Activated CD4-positive, alpha-beta T cell treated with anti-CD3 and anti-CD28 coated beads, Interleukin-2, amount 10 ng/mL, durations not matched to agents 24 days and 14 days (primary cell): ENCODE measurements at regions not wholly inside any gene's neighbourhood (a gene's known extent, or its start where the extent isn't known, plus 50 kb on each side); places are given as distances from the start of the nearest gene placed in this dataset.

ENCODE experiments used
- DNase-seq: peaks from one replicate; pipeline ENCODE4 v3.0.0; 2022
- H3K27ac Mint-ChIP-seq: one replicate; pipeline ENCODE4 v1.8.0; 2022; ENCODE audit warnings: mild to moderate bottlenecking, mixed read lengths
- H3K27me3 Mint-ChIP-seq: one replicate; pipeline ENCODE4 v1.8.0; 2022; ENCODE audit warnings: mixed read lengths
- H3K36me3 Mint-ChIP-seq: one replicate; pipeline ENCODE4 v1.8.0; 2022; ENCODE audit warnings: low read depth, mild to moderate bottlenecking, mixed read lengths
- H3K4me1 Mint-ChIP-seq: one replicate; pipeline ENCODE4 v1.8.0; 2021; ENCODE audit warnings: mixed read lengths
- H3K4me3 Mint-ChIP-seq: one replicate; pipeline ENCODE4 v1.8.0; 2022; ENCODE audit warnings: mild to moderate bottlenecking, moderate library complexity, mixed read lengths
- H3K9me3 Mint-ChIP-seq: one replicate; pipeline ENCODE4 v1.8.0; 2021; ENCODE audit warnings: mixed read lengths
- intact Hi-C: fragments of 100-400 bp; cut with micrococcal nuclease; formaldehyde crosslinking; loops from one replicate; pipeline ENCODE4 v1.15.1; 2023

DNA sequence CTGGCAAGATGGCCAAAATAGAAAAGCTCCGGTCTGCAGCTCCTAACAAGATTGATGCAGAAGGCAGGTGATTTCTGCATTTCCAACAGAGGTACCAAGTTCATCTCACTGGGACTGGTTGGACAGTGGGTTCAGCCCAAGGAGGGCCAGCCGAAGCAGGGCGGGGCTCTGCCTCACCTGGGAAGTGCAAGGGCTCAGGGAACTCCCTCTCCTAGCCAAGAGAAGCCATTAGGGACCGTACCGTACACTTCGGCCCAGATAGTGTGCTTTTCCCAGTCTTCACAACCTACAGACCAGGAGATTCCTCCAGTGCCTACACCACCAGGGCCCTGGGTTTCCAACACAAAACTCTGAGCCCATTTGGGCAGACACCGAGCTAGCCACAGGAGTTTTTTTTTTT lies 277.8 kb downstream of the SLCO4C1 start:
- Mint-ChIP-seq H3K9me3 (no peaks in the 10 kb centered on the region), H3K36me3 (no peaks in the 10 kb centered on the region), H3K4me3 (no peak overlapping the region), H3K27me3 (no peaks in the 10 kb centered on the region), H3K4me1 (no peaks in the 10 kb centered on the region), H3K27ac (no peak overlapping the region)
- DNase-seq = no peak
- intact Hi-C loops = no loop called here

DNA sequence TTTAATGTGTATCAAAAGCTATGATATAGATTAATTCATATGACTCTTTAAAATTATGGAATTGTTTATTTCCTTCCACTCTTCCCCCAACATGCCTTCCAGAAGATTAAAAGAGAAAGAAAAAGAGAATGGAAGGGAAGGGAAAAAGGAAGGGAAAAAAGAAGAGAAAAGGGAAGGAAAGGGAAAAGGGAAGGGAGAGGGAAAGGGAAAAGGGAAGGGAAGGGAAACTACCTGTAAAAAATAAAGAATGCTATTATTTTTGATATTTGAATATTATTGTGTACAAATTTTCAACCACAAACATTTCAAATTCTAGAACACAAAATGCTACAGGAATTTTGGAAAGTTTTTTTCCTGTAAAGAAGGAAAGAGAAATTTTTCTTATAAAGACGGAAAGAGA lies 281.7 kb downstream of the SLCO4C1 start:
- Mint-ChIP-seq H3K27me3 (no peaks in the 10 kb centered on the region), H3K36me3 (no peaks in the 10 kb centered on the region), H3K4me1 (no peaks in the 10 kb centered on the region), H3K27ac (no peak overlapping the region), H3K9me3 (no peaks in the 10 kb centered on the region), H3K4me3 (no peak overlapping the region)
- intact Hi-C loops = no loop called here
- DNase-seq = no peak

DNA sequence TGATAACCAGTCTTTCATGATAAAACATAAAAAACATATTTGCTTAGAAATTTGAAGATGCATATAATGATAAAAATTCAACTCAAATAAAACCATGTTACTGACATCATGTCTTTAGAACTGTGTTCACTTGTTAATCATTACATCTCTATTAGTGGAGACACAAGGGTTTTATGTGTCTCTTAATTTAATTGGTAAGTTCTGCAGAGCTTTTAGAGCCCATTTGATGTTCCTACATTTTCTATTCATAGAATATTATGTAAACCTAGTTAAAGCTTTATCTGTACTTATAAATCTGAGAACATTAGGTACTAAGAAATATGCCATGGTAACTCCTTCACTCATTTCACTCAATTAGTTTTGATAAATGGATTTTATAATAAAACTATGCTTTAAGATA lies 285.4 kb downstream of the SLCO4C1 start:
- H3K27me3 Mint-ChIP-seq = no peaks in the 10 kb centered on the region
- intact Hi-C loops = no loop called here
- no peaks in the 10 kb centered on the region for H3K9me3 Mint-ChIP-seq

DNA sequence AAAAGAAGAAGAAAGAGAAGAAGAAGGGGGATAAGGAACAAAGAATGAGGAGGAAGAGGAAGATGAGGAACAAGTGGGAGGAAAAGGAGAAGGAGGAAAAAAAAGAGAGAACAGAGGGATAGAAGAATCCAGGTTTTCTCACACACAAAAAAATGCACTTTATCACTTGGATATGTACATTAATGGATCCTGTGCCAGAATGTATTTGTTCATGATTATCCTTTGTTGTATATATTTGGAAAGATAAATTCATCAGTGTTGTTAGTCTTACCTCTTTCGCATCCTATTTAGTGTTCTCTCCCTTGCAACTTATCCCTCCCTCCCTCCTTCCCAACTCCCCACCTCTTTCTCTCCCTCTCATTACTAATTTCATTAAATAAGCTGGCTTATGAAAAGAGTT lies 298.8 kb downstream of the SLCO4C1 start:
- Mint-ChIP-seq H3K27ac (no peak overlapping the region), H3K9me3 (no peaks in the 10 kb centered on the region), H3K4me1 (no peaks in the 10 kb centered on the region), H3K4me3 (no peak overlapping the region), H3K27me3 (no peaks in the 10 kb centered on the region), H3K36me3 (no peaks in the 10 kb centered on the region)
- DNase-seq = no peak
- intact Hi-C loops = no loop called here

More for the DNA sequence above, 285.4 kb downstream of the SLCO4C1 start:
- H3K4me3 Mint-ChIP-seq = no peak overlapping the region
- no peak for DNase-seq
- H3K36me3 Mint-ChIP-seq = no peaks in the 10 kb centered on the region
- H3K4me1 Mint-ChIP-seq = no peaks in the 10 kb centered on the region
- H3K27ac Mint-ChIP-seq = no peak overlapping the region

DNA sequence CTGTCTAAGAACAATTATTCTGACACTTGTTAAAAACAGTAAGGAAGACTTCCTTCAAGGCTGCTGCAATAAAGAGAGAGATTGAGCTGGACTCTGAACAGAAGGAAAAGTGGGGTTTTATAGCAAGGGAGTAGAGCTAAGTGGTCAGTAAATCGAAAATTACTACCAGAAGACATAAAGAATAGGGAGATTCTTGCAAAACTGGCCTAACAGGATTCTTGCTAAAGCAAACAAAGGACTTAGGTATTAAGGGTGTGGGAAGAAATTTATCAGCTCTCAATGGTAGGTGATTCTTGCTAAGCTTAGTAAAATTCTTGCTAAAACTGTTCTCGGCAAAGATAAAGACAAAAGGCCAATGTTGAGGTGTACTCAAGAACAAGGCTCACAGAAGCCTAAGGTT lies 300.5 kb downstream of the SLCO4C1 start:
- Mint-ChIP-seq H3K36me3 (no peaks in the 10 kb centered on the region), H3K27me3 (no peaks in the 10 kb centered on the region), H3K9me3 (no peaks in the 10 kb centered on the region), H3K27ac (no peak overlapping the region), H3K4me1 (no peaks in the 10 kb centered on the region), H3K4me3 (no peak overlapping the region)
- intact Hi-C loops = no loop called here
- no peak for DNase-seq

DNA sequence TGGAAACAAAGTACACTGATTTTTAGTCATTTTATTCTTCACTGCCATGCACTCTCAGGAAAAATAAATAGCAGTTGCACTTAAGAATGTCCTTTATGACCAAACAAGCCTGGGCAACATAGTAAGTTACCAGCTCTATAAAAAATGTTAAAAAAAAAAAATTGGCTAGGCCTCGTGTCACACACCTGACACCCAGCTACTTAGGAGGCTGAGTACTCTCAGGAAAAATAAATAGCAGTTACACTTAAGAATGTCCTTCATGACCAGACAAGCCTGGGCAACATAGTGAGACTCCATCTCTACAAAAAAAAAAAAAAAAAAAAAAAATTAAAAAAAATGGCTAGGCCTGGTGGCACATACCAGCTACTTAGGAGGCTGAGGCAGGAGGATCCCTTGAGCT lies 304.6 kb downstream of the SLCO4C1 start:
- intact Hi-C loops = no loop called here
- no peak overlapping the region for H3K4me3 Mint-ChIP-seq
- H3K27ac Mint-ChIP-seq = no peak overlapping the region
- H3K27me3 Mint-ChIP-seq = no peaks in the 10 kb centered on the region
- no peak for DNase-seq
- H3K4me1 Mint-ChIP-seq = no peaks in the 10 kb centered on the region
- H3K36me3 Mint-ChIP-seq = no peaks in the 10 kb centered on the region
- H3K9me3 Mint-ChIP-seq = no peaks in the 10 kb centered on the region

DNA sequence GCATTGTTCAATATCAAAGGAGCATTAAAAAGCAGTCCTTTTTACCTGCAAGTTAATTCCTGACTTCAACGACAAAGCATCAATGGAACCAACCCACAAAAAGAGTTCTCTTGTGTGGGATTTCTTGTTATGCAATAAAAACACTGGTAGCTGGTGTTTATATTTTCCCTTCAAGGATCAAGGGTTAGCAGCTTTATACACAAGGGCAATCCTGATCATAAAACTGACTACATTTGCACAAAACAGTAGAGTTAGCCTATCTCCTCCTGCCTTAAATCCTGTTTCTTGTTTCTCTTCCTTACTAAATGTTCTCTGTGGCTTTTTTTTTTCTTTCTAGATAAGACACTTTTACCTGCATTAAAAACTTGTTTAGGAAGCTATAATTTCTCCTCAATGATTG lies 306.4 kb downstream of the SLCO4C1 start:
- no peak for DNase-seq
- H3K9me3 Mint-ChIP-seq = no peaks in the 10 kb centered on the region
- no peak overlapping the region for H3K4me3 Mint-ChIP-seq
- no peaks in the 10 kb centered on the region for H3K4me1 Mint-ChIP-seq
- no peaks in the 10 kb centered on the region for H3K36me3 Mint-ChIP-seq
- no peak overlapping the region for H3K27ac Mint-ChIP-seq
- intact Hi-C loops = no loop called here
- H3K27me3 Mint-ChIP-seq = no peaks in the 10 kb centered on the region

DNA sequence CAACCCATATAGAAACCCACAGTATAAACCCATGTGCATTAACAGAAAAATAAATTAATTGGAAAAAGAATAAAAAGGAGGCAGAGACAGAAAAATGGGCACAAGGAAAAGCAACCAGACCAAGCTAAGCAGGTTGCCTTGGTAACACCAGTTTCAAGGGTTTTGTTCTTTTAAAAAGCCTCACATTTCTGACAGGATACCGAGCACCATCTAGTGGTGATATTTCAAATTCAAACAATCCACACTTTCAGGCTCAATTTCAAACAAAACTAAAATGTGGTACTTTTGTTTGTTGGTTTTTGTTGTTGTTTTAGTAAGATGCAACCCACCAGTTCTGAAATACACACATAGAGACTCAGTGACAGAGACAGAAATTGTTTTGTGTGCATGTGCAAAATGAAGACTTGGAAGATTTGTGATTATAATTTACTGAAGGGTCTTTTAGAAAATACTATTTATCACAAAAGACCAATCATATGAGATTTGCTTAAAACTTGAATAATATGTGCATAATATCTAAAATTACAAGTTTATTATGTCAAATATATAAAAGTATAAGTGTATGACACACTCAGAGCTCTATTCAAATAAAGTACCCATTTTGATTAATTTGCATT lies 318.2 kb downstream of the SLCO4C1 start:
- no peaks in the 10 kb centered on the region for H3K36me3 Mint-ChIP-seq
- H3K4me3 Mint-ChIP-seq = no peak overlapping the region
- no peaks in the 10 kb centered on the region for H3K4me1 Mint-ChIP-seq
- H3K27me3 Mint-ChIP-seq = no peaks in the 10 kb centered on the region
- H3K9me3 Mint-ChIP-seq = no peaks in the 10 kb centered on the region
- no peak for DNase-seq
- intact Hi-C loops = no loop called here
- no peak overlapping the region for H3K27ac Mint-ChIP-seq

DNA sequence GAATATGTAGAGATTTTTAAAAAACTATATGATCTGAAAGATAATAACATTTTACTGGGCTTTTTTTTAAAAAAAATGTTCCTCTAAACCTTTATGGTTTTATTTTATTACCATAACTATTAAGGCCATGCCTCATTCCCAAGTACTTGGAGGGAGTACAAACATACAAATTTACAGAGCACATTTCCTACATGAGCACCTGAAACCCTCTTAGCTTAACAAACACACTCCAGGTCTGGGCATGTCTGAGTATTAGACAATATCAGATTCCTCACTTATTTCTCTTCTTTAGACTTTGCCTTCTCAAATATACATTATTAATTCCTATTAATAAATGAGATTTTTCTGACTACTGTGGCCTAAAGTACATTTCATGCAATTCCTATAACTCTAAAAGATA lies 319.2 kb downstream of the SLCO4C1 start:
- Mint-ChIP-seq H3K27me3 (no peaks in the 10 kb centered on the region), H3K27ac (no peak overlapping the region), H3K36me3 (no peaks in the 10 kb centered on the region), H3K4me3 (no peak overlapping the region), H3K4me1 (no peaks in the 10 kb centered on the region), H3K9me3 (no peaks in the 10 kb centered on the region)
- DNase-seq = no peak
- intact Hi-C loops = no loop called here

DNA sequence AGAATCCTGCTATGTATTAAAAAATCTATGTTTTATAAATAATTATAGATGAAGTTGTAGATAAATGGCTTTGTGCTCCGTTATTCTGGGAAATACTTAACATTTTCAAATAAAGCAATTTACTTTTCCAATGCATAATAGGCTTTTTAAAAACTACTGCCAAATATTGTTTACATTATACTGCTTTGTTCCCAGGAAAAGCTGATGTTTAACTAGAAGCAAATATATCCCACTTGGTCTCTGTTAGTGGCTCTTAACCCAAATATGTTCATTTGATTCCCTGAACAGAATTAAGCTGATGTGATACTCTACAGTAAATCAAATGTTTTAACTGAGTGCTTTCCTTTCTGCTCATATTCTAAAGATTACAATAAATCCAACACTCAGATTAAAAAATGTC lies 326.3 kb downstream of the SLCO4C1 start:
- H3K36me3 Mint-ChIP-seq = no peaks in the 10 kb centered on the region
- H3K4me3 Mint-ChIP-seq = no peak overlapping the region
- intact Hi-C loops = no loop called here
- no peaks in the 10 kb centered on the region for H3K9me3 Mint-ChIP-seq
- no peaks in the 10 kb centered on the region for H3K27me3 Mint-ChIP-seq
- H3K27ac Mint-ChIP-seq = no peak overlapping the region
- DNase-seq = no peak
- no peaks in the 10 kb centered on the region for H3K4me1 Mint-ChIP-seq

DNA sequence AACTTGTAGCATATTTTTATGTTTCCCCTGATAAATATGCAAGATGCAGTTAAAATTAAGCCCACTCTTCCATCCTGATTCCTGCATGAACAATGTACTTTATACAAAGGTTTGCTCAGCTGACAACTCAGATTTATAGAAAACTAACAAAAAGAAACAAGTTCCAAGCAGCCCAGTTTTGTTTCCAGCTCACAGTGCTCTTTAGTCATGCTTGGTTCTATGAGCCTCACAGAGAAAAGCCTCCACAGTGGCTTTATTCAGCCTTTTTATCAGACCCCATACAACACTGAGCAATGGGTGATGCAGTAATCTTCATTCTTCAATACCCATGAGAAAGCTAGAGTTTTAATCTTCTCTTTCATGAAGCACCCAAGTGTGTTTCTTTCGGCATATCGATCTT lies 329.6 kb downstream of the SLCO4C1 start:
- H3K27ac Mint-ChIP-seq = no peak overlapping the region
- H3K4me1 Mint-ChIP-seq = no peaks in the 10 kb centered on the region
- no peaks in the 10 kb centered on the region for H3K27me3 Mint-ChIP-seq
- no peaks in the 10 kb centered on the region for H3K36me3 Mint-ChIP-seq
- no peak for DNase-seq
- H3K4me3 Mint-ChIP-seq = no peak overlapping the region
- intact Hi-C loops = no loop called here
- no peaks in the 10 kb centered on the region for H3K9me3 Mint-ChIP-seq

DNA sequence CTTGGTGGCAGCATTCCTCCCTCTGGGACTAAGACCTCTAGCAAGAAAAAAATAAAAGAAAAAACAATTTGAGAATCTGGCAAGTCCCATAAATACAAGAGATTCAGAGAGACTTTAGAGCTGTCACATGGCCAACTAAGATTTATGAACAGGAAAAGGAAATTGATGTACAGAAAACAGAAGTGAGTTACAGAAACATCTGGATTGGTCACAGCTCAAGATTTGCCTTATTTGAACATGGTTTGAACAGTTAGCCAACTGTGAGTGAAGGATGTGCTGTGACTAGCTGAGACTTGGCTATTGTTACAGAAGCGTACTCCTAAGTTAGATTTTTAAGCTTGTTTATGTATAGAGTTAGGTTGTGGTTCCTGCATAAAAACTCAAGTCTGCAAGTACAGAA lies 340.2 kb downstream of the SLCO4C1 start:
- H3K27ac Mint-ChIP-seq = no peak overlapping the region

DNA sequence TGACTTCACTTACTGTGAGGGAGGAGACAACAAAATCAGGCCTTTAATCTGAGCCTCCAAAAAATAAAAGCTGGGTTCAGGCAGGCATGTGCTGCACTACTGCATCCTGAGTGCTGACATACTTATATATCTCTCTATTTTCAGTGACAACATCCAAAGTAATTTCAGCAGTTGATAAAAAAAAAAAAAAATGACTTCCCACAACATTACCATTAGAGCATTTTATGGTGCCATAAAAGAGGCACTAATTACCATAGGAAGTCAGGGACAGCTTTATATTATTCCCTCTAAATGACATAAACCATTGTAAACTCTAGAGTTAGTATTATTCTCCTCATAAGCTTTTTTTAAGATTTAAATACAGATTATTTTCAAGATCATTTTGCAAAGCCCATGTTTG lies 346.1 kb downstream of the SLCO4C1 start:
- Mint-ChIP-seq H3K36me3 (no peaks in the 10 kb centered on the region), H3K9me3 (no peaks in the 10 kb centered on the region), H3K4me1 (no peaks in the 10 kb centered on the region), H3K27ac (no peak overlapping the region), H3K27me3 (no peaks in the 10 kb centered on the region), H3K4me3 (no peak overlapping the region)
- intact Hi-C loops = no loop called here
- no peak for DNase-seq

More for the DNA sequence above, 340.2 kb downstream of the SLCO4C1 start:
- no peaks in the 10 kb centered on the region for H3K27me3 Mint-ChIP-seq
- no peaks in the 10 kb centered on the region for H3K9me3 Mint-ChIP-seq
- no peaks in the 10 kb centered on the region for H3K36me3 Mint-ChIP-seq
- DNase-seq = no peak
- H3K4me3 Mint-ChIP-seq = no peak overlapping the region
- intact Hi-C loops = no loop called here
- H3K4me1 Mint-ChIP-seq = no peaks in the 10 kb centered on the region

DNA sequence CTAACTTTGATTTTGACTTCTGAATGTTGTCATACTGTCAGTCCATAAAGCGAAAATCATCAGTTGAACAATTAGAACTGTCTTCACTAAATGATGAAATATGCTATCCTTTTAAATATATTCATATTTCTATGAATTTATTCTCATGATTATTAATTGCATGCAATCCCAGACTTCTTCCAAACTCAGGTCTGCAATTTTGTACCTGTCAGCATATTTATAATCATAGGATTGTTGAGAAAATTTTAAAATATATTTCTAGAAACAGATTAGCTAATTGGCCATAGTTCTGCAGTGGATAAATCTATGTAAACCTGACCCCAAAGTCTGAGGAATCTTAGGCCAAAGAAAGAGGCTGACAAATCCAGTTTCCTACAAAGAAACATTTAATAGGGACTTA lies 347.5 kb downstream of the SLCO4C1 start:
- H3K27me3 Mint-ChIP-seq = no peaks in the 10 kb centered on the region

DNA sequence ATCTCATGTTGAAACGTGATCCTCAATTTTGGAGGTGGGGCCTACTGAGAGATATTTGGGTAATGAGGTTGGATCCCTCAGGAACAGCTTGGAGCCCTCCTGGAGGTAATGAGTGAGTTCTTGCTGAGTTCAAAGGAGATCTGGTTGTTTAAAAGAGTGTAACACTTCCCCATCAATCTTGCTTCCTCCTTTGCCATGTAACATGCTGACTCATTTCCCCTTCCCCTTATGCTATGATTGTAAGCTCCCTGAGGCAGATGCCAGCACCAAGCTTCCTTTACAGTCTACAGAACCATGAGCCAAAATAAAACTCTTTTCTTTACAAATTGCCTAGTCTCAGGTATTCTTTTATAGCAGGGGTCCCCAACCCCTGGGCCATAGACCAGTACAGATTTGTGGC lies 352.3 kb downstream of the SLCO4C1 start:
- no peak overlapping the region for H3K4me3 Mint-ChIP-seq
- no peak for DNase-seq
- H3K27me3 Mint-ChIP-seq = no peaks in the 10 kb centered on the region
- peaks cover 3% of the 10 kb centered on the region for H3K4me1 Mint-ChIP-seq
- no peak overlapping the region for H3K27ac Mint-ChIP-seq
- no peaks in the 10 kb centered on the region for H3K36me3 Mint-ChIP-seq
- no peaks in the 10 kb centered on the region for H3K9me3 Mint-ChIP-seq
- intact Hi-C loops = no loop called here

More for the DNA sequence above, 347.5 kb downstream of the SLCO4C1 start:
- H3K27ac Mint-ChIP-seq = no peak overlapping the region
- no peak for DNase-seq
- peaks cover 2% of the 10 kb centered on the region for H3K4me1 Mint-ChIP-seq
- H3K9me3 Mint-ChIP-seq = no peaks in the 10 kb centered on the region
- intact Hi-C loops = no loop called here
- no peaks in the 10 kb centered on the region for H3K36me3 Mint-ChIP-seq
- H3K4me3 Mint-ChIP-seq = no peak overlapping the region
